ENCODE measurements at regions not wholly inside any gene's neighbourhood (a gene's known extent, or its start where the extent isn't known, plus 50 kb on each side); places are given as distances from the start of the nearest gene placed in this dataset.

DNA sequence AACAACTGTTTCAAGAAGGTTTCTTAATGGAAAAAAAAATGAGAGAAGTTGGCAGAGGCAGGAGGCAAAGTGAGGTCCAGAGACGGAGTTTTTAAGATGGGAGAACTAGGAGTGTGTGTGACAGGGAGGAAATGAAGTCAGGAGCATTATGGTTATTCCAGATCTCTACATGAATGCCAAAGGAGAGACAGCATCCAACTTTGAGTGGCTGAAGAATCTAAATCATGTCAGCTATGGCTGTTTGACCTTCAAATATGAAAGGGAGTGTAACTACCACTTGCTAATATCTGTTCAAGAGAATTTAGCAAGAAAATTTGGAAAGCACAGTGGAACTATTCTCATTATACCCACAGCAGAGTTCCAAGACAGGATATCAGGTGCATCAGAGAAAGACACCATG, 81.2 kb upstream of the CCBE1 start:
- 92 to 100% methylated on average over 1 of the region's 1 CpG for WGBS, 2 experiments (ENCODE audit: insufficient coverage in 2 of 2)
- H3K4me3 ChIP-seq (ENCODE audit: extremely low read depth, insufficient read depth, low read length, poor library complexity, severe bottlenecking) = no peak overlapping the region
- H3K36me3 ChIP-seq (ENCODE audit: control insufficient read depth, insufficient read depth, low read length) = no peaks in the 10 kb centered on the region
- H3K9me3 ChIP-seq (ENCODE audit: control insufficient read depth, low read length) = no peaks in the 10 kb centered on the region
- H3K4me1 ChIP-seq (ENCODE audit: control insufficient read depth, insufficient read depth, low read length, poor library complexity, severe bottlenecking) = peaks cover 3% of the 10 kb centered on the region
- H3K27ac ChIP-seq (ENCODE audit: low read depth, low read length, severe bottlenecking) = no peak overlapping the region

DNA sequence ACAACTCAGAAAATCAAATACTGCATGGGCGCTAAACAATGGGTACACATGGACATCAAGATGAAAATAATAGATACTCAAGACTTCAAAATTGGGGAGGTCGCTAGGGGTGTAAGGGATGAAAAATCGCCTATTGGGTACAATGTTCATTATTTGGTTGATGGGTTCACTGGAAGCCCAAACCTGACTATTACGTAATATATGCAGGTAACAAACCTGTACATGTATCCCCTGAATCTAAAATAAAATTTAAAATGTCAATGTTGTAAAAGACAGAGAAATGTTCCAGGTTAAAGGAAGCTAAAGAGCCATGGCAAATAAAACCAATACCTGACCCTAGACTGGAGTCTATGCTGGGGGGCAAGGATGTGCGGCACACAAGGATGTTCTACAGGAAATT, 80.4 kb upstream of the CCBE1 start:
- Histone ChIP-seq H3K4me3 (ENCODE audit: extremely low read depth, insufficient read depth, low read length, poor library complexity, severe bottlenecking) (no peak overlapping the region), H3K27ac (ENCODE audit: low read depth, low read length, severe bottlenecking) (no peak overlapping the region), H3K4me1 (ENCODE audit: control insufficient read depth, insufficient read depth, low read length, poor library complexity, severe bottlenecking) (peaks cover 3% of the 10 kb centered on the region), H3K36me3 (ENCODE audit: control insufficient read depth, insufficient read depth, low read length) (no peaks in the 10 kb centered on the region), H3K9me3 (ENCODE audit: control insufficient read depth, low read length) (no peaks in the 10 kb centered on the region)
- WGBS, 2 experiments (ENCODE audit: insufficient coverage in 2 of 2) = 90 to 100% methylated on average over 1 to 2 of the region's 5 CpGs

DNA sequence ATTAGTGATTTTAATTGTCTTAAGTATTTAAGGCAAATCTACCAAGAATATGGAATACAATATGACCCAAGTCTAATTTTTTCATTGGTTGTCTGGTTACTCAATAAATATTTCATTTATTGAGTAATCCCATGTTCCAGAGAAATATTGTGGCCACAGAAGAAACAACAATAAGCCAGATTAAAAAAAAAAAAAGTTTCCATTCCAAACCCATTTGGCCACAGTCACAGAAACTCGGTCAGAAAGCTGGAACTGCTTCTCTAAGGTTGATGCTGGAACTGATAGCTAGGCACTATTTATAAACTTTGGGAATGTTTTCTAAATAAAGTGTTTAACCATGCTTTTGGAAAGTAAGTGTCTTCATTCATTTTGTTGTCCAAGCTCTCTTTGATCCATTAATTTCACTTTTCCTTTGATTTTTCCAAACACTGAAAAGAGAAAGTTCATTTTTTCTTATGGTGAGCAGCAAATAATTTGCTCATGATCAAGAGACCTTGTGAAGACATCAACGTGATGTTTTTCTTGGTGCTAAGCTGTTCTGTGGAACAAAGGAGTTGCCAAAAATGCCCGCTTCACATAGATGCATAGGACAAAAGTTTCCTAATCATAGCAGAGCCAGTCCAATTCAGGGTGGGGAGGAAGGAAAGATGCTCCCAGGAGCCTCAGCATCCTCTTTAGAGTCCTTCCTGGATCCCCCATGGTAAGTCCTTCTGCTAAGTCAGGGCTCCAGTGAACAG, 72.1 kb upstream of the CCBE1 start:
- no peak overlapping the region for H3K4me3 ChIP-seq (ENCODE audit: extremely low read depth, insufficient read depth, low read length, poor library complexity, severe bottlenecking)
- no peak overlapping the region for H3K27ac ChIP-seq (ENCODE audit: low read depth, low read length, severe bottlenecking)
- WGBS, 2 experiments (ENCODE audit: insufficient coverage in 2 of 2) = 83 to 93% methylated on average over 2 of the region's 3 CpGs

DNA sequence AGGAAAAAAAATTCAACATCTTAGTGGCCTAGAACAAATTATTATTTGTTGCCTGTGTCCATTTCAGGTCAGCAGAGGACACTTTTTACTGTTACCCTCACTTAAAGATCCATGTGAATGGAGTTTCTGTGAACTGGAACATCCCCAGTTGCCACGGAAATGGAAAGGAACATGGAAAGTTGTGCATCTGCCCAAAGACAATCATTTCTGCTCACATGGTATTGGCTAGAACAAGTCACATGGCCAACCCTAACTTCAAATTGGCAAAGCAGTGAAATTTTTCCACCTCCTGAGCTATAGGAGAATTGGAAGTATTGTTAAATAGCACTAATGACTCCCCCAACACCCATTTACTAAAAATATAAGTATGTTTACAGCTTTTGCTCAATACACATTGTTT, 71.2 kb upstream of the CCBE1 start:
- Histone ChIP-seq H3K9me3 (ENCODE audit: control insufficient read depth, low read length) (peaks cover 7% of the 10 kb centered on the region), H3K36me3 (ENCODE audit: control insufficient read depth, insufficient read depth, low read length) (no peaks in the 10 kb centered on the region), H3K27ac (ENCODE audit: low read depth, low read length, severe bottlenecking) (no peak overlapping the region), H3K4me1 (ENCODE audit: control insufficient read depth, insufficient read depth, low read length, poor library complexity, severe bottlenecking) (no peaks in the 10 kb centered on the region), H3K4me3 (ENCODE audit: extremely low read depth, insufficient read depth, low read length, poor library complexity, severe bottlenecking) (no peak overlapping the region)
- WGBS, 2 experiments (ENCODE audit: insufficient coverage in 2 of 2) = 100% methylated on average over 1 of the region's 1 CpG

More for the DNA sequence above, 72.1 kb upstream of the CCBE1 start:
- no peaks in the 10 kb centered on the region for H3K4me1 ChIP-seq (ENCODE audit: control insufficient read depth, insufficient read depth, low read length, poor library complexity, severe bottlenecking)
- no peaks in the 10 kb centered on the region for H3K36me3 ChIP-seq (ENCODE audit: control insufficient read depth, insufficient read depth, low read length)
- H3K9me3 ChIP-seq (ENCODE audit: control insufficient read depth, low read length) = peaks cover 7% of the 10 kb centered on the region

DNA sequence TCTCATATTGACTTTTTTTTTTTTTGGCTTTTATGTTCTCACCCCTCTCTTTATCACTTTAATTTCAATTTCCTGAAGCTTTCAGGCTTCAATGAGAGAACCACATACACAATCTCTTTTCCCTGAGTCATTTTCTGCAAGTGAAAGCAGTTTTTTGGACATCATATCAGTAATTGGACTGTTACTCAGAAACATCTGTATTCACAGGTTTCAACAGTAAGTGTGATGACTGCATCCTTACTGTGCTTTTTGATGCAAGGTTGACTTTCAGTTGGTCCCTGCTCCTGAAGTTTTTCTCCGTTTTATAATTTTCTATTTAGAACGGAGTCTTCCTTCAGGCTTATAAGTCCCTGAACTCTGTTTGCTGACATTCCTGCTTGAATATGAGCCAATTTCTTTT, 70.5 kb upstream of the CCBE1 start:
- no peaks in the 10 kb centered on the region for H3K36me3 ChIP-seq (ENCODE audit: control insufficient read depth, insufficient read depth, low read length)
- WGBS, 2 experiments (ENCODE audit: insufficient coverage in 2 of 2) = 80 to 92% methylated on average over 1 to 2 of the region's 2 CpGs

DNA sequence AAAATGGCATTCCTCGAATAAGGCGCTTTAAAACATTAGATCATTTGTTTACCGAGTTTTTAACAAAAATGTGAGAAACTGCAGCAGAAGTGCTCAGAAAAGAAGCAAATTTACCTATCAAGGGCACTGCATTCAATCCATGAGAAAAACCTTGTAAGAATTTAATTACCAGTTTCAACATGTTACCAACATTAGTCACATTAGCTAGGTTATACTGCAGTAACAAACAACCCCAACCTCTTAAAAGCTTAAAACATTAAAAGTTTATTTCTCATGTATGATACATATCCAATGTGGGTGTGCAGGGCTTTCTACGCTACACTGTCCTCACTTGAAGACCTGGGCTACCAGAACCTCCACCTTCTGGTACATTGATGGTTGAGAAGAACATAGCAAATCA, 68.1 kb upstream of the CCBE1 start:
- H3K27ac ChIP-seq (ENCODE audit: low read depth, low read length, severe bottlenecking) = no peak overlapping the region
- WGBS, 2 experiments (ENCODE audit: insufficient coverage in 2 of 2) = 93 to 94% methylated on average over 3 of the region's 4 CpGs
- no peak overlapping the region for H3K4me3 ChIP-seq (ENCODE audit: extremely low read depth, insufficient read depth, low read length, poor library complexity, severe bottlenecking)
- peaks cover 7% of the 10 kb centered on the region for H3K9me3 ChIP-seq (ENCODE audit: control insufficient read depth, low read length)
- H3K36me3 ChIP-seq (ENCODE audit: control insufficient read depth, insufficient read depth, low read length) = no peaks in the 10 kb centered on the region
- no peaks in the 10 kb centered on the region for H3K4me1 ChIP-seq (ENCODE audit: control insufficient read depth, insufficient read depth, low read length, poor library complexity, severe bottlenecking)

More for the DNA sequence above, 70.5 kb upstream of the CCBE1 start:
- Histone ChIP-seq H3K4me1 (ENCODE audit: control insufficient read depth, insufficient read depth, low read length, poor library complexity, severe bottlenecking) (no peaks in the 10 kb centered on the region), H3K4me3 (ENCODE audit: extremely low read depth, insufficient read depth, low read length, poor library complexity, severe bottlenecking) (no peak overlapping the region), H3K27ac (ENCODE audit: low read depth, low read length, severe bottlenecking) (no peak overlapping the region), H3K9me3 (ENCODE audit: control insufficient read depth, low read length) (peaks cover 7% of the 10 kb centered on the region)

DNA sequence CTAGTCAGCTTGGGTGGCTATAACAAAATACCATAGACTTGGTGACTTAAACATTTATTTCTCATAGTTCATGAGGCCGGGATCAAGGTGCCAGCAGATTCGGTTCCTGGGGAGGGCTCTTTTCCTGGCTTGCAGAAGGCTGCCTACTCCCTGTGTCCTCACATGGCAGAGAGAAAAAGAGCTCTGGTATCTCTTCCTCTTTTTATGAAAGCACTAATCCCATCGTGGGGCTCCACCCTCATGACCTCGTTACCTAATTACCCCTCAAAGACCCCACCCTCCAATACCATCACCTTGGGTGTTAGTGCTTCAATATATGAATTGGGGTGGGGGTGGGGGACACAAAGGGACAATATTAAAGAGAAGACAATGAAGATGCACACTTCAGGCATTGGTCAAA, 67.1 kb upstream of the CCBE1 start:
- H3K36me3 ChIP-seq (ENCODE audit: control insufficient read depth, insufficient read depth, low read length) = no peaks in the 10 kb centered on the region
- no peak overlapping the region for H3K27ac ChIP-seq (ENCODE audit: low read depth, low read length, severe bottlenecking)
- H3K9me3 ChIP-seq (ENCODE audit: control insufficient read depth, low read length) = peaks cover 7% of the 10 kb centered on the region
- no peak overlapping the region for H3K4me3 ChIP-seq (ENCODE audit: extremely low read depth, insufficient read depth, low read length, poor library complexity, severe bottlenecking)
- 79% methylated on average over 2 of the region's 4 CpGs; no CpG with 5 or more reads in 1 of the 2 experiments for WGBS, 2 experiments (ENCODE audit: insufficient coverage in 2 of 2)
- no peaks in the 10 kb centered on the region for H3K4me1 ChIP-seq (ENCODE audit: control insufficient read depth, insufficient read depth, low read length, poor library complexity, severe bottlenecking)

DNA sequence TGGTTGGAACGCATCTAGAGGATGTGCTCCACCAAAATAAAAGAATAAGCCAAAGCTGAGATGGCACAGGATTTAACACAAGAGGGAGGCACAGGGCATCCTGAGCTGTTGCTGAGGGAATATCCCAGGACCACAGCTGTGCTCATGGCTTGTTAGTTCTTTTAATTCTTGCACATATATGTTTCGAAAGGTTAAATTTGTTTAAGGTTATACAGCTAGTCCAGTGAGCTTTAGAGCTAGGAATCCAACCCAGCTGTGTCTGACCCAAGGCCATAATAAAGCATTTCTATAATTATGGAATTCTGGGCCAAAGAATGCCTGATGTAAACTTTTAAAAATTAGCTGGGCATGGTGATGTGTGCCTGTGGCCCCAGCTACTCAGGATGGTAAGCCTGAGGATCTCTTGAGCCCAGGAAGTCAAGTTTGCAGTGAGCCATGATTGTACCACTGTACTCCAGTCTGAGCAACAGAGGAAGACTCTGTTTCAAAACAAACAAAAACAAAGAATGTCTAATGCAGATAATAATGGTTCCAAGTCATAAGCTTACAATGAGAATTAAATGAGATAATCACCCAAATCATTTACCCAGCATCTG, 66.4 kb upstream of the CCBE1 start:
- WGBS, 2 experiments (ENCODE audit: insufficient coverage in 2 of 2) = 100% methylated on average over 1 of the region's 2 CpGs
- Histone ChIP-seq H3K9me3 (ENCODE audit: control insufficient read depth, low read length) (peaks cover 7% of the 10 kb centered on the region), H3K27ac (ENCODE audit: low read depth, low read length, severe bottlenecking) (no peak overlapping the region), H3K36me3 (ENCODE audit: control insufficient read depth, insufficient read depth, low read length) (no peaks in the 10 kb centered on the region), H3K4me1 (ENCODE audit: control insufficient read depth, insufficient read depth, low read length, poor library complexity, severe bottlenecking) (no peaks in the 10 kb centered on the region), H3K4me3 (ENCODE audit: extremely low read depth, insufficient read depth, low read length, poor library complexity, severe bottlenecking) (no peak overlapping the region)

DNA sequence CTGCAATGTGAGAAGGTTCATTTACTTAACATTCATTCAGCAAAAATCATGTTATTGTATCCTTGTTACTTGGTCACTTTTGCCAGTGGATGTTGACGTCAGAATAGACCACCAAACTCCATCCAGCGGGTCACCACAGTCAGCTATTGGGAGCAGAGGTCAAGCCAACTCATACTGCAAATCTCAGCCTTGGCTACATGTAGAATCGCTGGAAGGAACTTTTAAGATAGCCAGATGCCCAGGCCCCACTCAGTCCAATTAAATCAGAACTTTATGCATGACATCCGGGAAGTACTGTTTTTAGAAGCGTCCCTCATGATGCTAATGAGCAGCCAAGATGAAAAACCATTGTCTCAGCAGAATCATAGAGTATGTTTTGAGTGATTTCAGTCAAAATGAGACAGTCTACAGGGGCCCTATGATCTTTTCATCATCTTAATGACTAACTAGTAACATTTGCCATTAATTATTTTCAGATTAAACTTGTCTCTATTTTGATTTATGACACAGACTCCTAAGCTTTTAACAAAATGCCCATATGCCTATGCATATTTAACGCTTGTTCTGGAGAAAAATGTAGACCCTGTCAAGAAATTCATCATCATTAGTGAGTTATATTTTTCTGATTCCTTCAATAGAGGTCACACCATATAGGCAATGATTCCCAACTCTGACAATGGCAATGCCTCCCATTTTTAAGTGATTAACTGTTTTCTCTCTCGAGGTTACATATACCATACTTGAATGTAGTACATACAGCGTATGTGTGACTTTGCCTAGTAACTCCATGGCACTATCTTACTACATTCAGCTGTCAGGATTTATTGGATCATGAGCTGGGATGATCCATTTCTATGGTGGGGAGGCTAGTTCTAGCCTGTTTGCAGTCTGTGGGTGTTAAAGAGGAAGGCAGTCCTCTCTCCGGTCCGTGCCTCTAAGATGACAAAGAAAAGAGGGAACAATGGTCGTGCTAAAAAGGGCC, 63.7 kb upstream of the CCBE1 start:
- Histone ChIP-seq H3K9me3 (ENCODE audit: control insufficient read depth, low read length) (no peaks in the 10 kb centered on the region), H3K27ac (ENCODE audit: low read depth, low read length, severe bottlenecking) (no peak overlapping the region), H3K4me1 (ENCODE audit: control insufficient read depth, insufficient read depth, low read length, poor library complexity, severe bottlenecking) (no peaks in the 10 kb centered on the region), H3K36me3 (ENCODE audit: control insufficient read depth, insufficient read depth, low read length) (no peaks in the 10 kb centered on the region), H3K4me3 (ENCODE audit: extremely low read depth, insufficient read depth, low read length, poor library complexity, severe bottlenecking) (no peak overlapping the region)
- WGBS, 2 experiments (ENCODE audit: insufficient coverage in 2 of 2) = 86 to 92% methylated on average over 5 to 9 of the region's 11 CpGs

DNA sequence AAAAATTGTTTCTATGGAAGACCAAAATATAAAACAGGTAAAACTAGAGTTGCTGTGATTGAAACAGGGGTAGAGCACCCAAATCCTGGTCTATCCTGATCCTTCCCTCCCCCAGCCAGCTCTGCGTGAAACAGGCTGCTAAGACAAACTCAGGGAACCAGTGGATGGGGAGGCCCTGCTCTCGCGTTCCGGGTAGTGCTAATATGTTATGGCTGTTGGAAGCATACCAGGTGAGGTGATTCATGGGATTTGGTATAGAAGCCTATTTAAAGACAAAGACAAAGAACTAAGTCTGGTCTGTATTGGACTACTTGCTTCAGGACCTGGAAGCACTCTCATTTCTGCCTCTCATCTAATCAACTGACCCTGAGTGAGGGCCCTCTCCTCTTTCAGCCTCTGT, 63.0 kb upstream of the CCBE1 start:
- Histone ChIP-seq H3K4me3 (ENCODE audit: extremely low read depth, insufficient read depth, low read length, poor library complexity, severe bottlenecking) (no peak overlapping the region), H3K27ac (ENCODE audit: low read depth, low read length, severe bottlenecking) (no peak overlapping the region), H3K36me3 (ENCODE audit: control insufficient read depth, insufficient read depth, low read length) (no peaks in the 10 kb centered on the region), H3K9me3 (ENCODE audit: control insufficient read depth, low read length) (no peaks in the 10 kb centered on the region), H3K4me1 (ENCODE audit: control insufficient read depth, insufficient read depth, low read length, poor library complexity, severe bottlenecking) (no peaks in the 10 kb centered on the region)
- WGBS, 2 experiments (ENCODE audit: insufficient coverage in 2 of 2) = 100% methylated on average over 4 of the region's 4 CpGs; no CpG with 5 or more reads in 1 of the 2 experiments
